ENCODE measurements at regions not wholly inside any gene's neighbourhood (a gene's known extent, or its start where the extent isn't known, plus 50 kb on each side); places are given as distances from the start of the nearest gene placed in this dataset.

DNA sequence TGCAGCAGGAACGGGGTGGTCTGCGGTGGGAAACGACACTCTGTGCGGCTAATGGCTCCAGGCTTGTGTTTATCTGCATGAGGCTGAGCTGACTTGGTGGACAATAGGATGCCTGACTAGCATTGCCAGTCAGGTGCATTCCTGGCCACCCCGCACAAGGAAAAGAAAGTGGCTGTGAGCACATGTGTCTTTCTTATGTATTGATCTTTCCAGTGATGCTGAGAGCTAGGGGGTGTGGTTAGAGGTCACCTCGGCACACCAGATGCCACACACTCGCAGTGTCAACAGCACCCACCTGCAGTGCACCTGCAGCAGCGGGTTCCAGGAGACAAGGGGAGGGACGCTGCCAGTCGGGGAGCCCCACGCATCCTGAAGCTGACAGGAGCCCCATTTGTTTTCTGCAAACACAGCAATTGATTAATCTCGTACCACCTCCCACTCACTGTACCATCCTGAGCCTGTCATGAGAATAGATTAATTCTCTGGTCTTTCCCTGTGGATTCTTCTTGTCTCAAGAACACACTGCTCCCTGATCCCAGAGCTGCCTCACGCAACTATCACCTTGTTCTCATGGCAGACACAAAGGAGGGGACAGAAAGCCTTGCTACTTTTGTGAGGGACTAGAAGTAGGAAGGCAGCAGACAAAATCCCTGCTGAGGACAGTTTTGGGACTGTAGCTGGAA lies 251.7 kb upstream of the WWC1 start:
- TF ChIP-seq CTCF (IDR thresholded peaks at IDR 0.05; ENCODE audit: extremely low read depth in 1 of 2, insufficient read depth in 1 of 2, low read depth in 1 of 2, low read length in 2 of 2) (no peak), POLR2AphosphoS5 (IDR thresholded peaks at IDR 0.05; ENCODE audit: insufficient read depth, low read depth, low read length) (no peak)

Measured in endothelial cell of umbilical vein (primary cell).